Embryonic facial prominence (tissue), 1 donor: ENCODE measurements at regions not wholly inside any gene's neighbourhood (a gene's known extent, or its start where the extent isn't known, plus 50 kb on each side); places are given as distances from the start of the nearest gene placed in this dataset.

ENCODE experiments used
- DNase-seq: peaks from one replicate; pipeline ENCODE4 v3.0.0-alpha.2; 2016; ENCODE audit errors: extremely low spot score

GRCh38 chr12:89960607-89961394 is 252.2 kb upstream of the ATP2B1 start:
- DNase-seq = no peak

DNA sequence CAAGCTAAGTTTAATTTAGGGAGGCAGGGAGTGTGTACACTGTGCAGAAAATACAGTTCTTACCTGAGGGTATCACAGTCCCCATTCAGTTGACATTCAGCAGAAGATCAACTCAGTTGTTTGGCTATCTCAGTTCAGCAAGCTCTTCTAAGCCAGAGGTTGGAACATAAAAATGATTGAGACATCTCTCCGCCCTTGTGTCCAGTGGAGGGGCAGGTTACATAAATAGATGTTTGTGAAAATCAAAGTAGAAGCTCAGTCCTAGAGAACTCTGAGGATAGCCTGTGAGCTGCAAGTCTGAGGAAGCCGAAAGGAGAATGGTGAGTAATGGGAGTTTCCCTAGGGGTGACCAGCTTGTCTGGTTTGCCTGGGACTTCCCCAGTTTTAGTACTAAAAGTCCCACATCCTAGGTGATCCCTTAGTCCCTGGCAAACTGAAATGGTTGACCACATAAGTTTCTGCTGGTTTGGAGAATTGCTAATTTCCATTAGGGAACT is 251.4 kb upstream of the ATP2B1 start:
- DNase-seq = no peak

DNA sequence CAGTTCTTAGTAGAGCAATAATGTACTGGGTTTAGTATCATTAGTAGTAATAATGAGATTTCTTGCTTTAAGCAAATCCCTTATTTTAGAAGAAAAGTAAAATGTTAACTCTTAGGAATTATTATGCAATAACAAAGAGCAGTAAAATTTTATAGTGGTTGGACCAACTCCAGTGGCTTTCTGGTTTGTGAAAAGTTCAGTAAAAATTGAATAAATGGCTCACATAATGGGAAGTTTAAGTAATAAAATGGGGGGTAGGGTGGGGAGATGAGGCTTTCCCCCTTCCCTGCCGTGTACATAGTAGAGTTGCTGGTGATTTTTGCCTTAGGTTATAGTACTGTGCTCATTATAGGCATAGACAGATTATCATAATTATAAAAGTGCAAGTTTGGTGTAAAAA is 250.5 kb upstream of the ATP2B1 start:
- no peak for DNase-seq

- no peak for DNase-seq
Measured at GRCh38 chr12:89954259-89954658, 245.6 kb upstream of the ATP2B1 start.

DNA sequence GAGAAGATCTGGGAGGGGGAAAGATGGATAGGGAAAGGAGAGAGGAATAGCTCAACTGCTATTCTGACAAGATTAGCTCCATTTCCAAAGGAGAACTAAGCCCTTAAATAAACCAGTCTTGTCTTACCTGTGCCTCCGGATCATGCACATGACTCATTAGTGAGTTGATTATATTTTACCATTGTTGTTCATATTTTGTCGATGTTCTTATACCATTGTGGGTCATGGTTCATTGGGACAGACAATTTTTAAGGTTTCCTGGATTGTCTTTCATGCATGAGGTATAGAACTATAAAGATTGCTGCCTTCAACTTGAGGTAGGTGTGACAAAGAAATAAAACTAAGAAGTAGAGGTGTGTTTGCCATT is 243.0 kb upstream of the ATP2B1 start:
- no peak for DNase-seq

DNA sequence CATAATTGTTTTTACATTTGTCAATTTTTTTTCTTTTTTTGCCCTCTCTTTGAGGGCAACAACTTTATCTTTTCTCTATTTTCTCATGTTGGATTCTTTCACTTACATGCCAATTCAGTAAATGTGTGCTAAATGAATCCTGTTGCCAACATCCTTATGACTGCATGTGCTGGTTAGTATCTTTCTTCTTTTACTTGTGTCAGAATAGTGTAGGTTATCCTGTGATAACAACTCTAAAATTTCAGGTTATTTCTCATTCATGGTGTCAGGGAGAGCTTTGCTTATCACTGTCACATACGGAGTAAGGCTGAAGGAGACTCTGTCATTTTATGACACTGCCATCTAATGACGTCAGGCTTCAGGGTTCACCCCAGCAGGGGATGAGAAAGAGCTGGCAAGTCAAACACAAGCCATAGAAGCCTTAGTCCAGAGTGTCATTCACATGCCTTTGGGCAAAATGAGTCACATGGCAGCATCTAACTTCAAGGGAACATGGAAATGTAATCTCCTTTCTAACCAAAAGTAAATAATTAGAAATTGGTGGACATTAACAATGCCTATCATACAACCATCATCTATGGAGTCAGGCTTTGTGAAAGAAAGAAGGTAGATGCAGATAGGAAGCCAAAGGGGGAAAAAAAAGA is 242.5 kb upstream of the ATP2B1 start:
- no peak for DNase-seq

DNA sequence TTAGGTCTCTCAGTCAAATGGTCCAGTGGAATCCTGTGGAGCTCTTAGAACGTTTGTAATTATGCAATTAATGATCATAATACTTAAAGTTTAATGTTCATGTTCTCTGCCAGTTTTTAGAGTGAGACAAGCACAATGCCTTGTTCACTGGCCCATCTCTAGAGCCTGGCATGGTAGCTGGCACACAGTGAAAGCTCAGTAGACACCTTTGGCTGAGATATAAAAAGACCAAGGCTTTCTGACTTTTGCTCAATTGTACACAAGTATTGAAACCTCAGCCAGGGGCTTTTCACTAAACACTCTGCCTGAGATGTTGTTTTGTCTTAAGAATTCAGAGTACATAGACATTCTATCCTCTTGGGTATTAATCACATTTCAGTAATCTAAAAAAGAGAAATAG is 241.8 kb upstream of the ATP2B1 start:
- no peak for DNase-seq

- DNase-seq = peak; percentile 41
Measured at GRCh38 chr12:89949457-89950195, 241.0 kb upstream of the ATP2B1 start.

DNA sequence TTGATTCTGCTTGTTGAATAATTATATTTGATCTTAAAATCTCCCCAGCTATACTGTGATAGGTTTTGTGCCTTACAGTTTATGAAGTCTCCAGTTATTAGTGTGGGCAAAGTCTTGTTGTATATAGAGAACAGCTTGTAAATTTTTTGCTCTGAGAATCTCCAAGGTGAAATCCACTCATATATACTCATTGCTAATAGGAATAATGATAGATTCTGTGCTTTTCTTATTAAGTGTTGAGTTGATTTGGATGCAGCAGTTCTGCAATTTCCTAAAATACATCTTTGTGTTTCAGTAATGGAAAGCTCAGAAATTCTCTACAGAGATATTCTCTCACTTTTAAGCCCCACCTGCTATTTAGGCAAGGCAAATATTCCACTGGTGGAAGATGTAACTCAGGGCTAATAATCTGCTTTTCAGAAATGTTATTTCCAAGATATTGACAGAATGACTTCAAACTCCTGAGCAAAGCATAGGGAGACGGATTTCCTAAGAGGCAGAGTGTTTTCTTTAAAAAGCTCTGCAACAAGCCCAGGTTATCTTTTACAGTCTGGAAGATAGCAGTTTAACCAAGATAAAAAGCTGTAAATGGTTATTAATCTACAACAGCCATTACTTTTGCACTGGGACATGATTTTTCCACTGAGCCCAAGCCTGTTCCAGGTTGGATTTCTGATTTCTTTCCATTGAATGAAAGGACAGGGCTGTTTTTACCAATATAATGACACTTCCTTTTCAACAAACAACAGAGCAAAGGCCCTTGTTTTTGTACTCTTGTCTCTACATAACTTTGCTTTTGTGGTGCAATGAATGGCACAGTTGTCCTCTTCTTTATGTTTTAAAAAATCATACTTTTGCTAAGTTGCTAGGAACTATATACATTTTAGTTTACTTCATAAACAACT is 239.9 kb upstream of the ATP2B1 start:
- DNase-seq = no peak

- DNase-seq = no peak
Measured at GRCh38 chr12:89947437-89948270, 239.0 kb upstream of the ATP2B1 start.

GRCh38 chr12:89946518-89947135 is 238.0 kb upstream of the ATP2B1 start:
- no peak for DNase-seq

GRCh38 chr12:89945123-89945522 is 236.5 kb upstream of the ATP2B1 start:
- DNase-seq = no peak

DNA sequence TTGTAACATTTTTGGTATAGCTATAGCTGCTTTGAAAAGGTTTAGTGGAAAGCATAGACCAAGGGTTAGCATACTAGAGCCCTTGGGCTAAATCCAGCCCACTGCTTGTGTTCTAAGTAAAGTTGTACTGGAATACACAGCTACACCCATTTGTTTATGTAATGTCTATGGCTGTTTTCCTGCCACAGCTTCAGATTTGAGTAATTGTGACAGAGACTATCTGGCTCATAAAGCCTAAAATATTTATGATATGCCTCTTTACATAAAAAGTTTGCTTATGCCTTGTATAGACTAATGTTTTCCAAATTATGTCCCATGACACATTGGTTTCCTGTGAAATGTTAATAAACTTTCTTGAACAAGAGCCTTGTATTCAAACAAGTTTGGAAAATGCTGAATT is 234.8 kb upstream of the ATP2B1 start:
- no peak for DNase-seq

DNA sequence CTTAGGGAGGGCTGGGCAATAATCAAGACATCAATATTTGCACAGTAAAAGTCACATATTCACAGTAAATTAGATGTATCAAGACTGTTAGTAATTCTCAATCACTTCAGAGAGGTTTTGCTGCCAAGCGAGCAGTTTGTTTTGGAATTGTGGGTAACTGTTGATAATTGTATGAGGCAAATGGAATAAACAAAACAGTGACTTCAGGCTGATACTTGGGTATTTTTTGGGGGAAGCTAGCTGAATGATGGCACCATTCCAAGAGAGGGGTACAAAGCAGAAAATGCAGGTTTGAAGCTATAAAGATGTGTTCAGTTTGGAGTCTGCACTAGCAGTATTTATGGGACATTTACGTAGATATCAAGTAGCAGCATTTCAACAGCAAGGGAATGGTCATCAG is 232.8 kb upstream of the ATP2B1 start:
- no peak for DNase-seq

DNA sequence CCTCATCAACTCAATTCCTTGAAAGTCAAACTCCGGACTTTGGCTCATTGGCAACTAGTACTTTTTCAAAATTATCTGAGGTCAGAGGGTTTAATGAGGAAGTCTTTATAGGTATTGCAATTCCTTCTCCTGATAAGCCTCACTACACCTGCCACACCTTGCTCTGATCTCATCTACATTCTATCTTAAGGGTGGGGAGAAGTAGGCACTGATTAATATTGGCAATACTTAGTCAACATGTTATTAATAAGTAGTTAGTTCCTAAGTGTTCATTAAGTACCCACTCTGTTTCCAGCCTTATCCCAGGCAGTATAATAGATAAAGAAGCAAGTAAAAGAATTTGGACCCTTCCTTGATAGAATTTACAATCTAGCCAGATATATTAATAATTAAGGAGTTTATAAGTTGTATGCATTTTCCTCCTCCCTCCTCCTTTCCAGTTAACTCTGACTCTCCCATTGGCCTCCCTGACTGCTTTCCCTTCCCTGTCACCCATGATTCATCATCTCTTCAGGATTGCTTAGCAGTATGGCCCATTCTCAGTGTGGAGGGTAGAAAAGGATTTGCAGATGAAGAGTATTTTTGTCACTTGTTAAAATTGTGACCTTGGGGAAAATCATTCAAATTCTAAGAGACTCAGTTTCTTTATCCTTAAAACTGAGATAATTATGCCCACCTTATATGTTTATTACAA is 231.0 kb upstream of the ATP2B1 start:
- DNase-seq = no peak

DNA sequence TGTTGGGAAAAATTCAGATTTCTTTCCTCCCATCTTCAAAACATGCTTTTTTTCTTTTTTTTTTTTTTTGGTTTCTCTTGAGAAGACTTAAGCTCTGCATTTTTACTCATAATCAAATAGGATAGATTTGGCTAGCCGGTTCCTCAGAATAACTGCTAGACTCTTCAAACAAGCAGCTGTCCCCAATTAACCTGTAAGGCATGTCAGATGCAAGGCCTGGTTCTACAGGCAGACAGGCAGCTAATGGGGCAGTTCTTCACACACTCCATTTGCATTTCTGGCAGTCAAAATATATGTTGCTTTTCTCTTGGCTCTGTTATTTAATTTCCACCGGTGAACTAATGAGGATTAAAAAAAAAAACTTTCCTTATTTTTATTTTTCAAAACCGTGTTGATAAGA is 228.0 kb upstream of the ATP2B1 start:
- no peak for DNase-seq

- no peak for DNase-seq
Measured at GRCh38 chr12:89935850-89936249, 227.2 kb upstream of the ATP2B1 start.

DNA sequence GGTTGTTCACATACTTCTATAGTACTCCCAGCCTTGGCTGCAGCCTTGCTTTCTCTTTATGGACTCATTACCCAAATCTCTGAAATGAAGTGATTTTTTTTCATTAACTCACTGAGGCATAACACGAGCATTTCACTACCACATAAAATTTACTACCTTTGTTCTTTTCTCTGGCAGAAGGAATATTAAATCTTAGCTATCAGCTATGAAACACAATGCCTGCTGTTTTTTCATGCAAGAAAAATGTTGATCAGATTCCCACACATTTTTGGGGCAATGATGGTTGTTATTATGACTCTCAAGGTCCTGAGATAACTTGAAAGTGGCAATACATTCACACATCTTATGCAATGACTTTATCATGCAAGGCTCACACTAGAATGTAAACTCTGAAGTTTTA is 225.3 kb upstream of the ATP2B1 start:
- DNase-seq = no peak

DNA sequence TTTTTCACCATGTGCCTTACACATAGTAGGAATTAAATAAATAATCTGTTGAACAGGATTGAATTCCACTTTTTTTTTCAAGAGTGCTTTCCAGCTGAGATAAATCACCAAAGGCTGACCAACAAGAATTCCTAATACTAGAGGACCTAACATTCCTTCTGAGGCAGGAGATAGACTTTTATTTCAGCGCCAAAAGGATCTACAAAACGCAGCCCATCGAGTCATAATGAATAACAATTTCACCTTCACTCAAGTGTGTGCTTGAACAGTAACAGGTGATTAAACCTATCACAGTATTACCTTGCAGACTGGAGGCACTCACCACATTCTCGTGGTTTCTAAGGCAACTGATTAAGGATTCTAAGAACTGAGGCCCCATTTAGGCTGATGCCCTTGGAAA is 224.3 kb upstream of the ATP2B1 start:
- no peak for DNase-seq

DNA sequence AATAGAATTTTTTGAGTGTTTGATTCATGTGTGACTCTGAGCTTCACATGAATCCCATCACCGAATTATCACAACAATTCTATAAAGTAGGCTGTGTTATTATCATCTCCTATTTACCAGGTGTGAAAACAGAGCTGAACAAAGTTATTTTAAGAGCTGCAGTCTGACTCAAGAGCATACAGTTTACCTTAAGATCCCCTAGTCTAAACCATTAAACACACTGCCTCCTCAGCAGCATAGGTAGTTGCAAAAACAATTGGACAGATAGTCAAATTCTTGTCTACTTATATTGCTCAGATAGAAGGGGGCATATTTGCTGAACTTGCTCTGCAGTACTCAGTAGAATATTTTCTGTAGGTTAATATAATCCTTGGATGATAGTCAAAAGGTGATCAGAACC is 219.8 kb upstream of the ATP2B1 start:
- no peak for DNase-seq
